ENCODE measurements at regions not wholly inside any gene's neighbourhood (a gene's known extent, or its start where the extent isn't known, plus 50 kb on each side); places are given as distances from the start of the nearest gene placed in this dataset.

- no peaks in the 10 kb centered on the region for H3K36me3 ChIP-seq (ENCODE audit: insufficient read depth, low read length)
- no peak overlapping the region for H3K27ac ChIP-seq (ENCODE audit: low read length)
- H3K27me3 ChIP-seq (ENCODE audit: insufficient read depth, low read length, poor library complexity), result no peaks in the 10 kb centered on the region
- ATAC-seq (ENCODE audit: insufficient read depth, low read depth) (no peak), DNase-seq (no peak)
- no peaks in the 10 kb centered on the region for H3K79me2 ChIP-seq (ENCODE audit: insufficient read depth, low read length)
- no peaks in the 10 kb centered on the region for H4K20me1 ChIP-seq (ENCODE audit: insufficient read depth, low read length)
- H3K4me1 ChIP-seq (ENCODE audit: insufficient read depth, low read length), result no peaks in the 10 kb centered on the region
- no peak overlapping the region for H2AFZ ChIP-seq (ENCODE audit: low read depth, low read length)
- H3K9me3 ChIP-seq (ENCODE audit: insufficient read depth, low read length, severe bottlenecking), result no peaks in the 10 kb centered on the region
- TF ChIP-seq, protein P1, sequence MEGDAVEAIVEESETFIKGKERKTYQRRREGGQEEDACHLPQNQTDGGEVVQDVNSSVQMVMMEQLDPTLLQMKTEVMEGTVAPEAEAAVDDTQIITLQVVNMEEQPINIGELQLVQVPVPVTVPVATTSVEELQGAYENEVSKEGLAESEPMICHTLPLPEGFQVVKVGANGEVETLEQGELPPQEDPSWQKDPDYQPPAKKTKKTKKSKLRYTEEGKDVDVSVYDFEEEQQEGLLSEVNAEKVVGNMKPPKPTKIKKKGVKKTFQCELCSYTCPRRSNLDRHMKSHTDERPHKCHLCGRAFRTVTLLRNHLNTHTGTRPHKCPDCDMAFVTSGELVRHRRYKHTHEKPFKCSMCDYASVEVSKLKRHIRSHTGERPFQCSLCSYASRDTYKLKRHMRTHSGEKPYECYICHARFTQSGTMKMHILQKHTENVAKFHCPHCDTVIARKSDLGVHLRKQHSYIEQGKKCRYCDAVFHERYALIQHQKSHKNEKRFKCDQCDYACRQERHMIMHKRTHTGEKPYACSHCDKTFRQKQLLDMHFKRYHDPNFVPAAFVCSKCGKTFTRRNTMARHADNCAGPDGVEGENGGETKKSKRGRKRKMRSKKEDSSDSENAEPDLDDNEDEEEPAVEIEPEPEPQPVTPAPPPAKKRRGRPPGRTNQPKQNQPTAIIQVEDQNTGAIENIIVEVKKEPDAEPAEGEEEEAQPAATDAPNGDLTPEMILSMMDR (IDR thresholded peaks at IDR 0.05; ENCODE audit: borderline replicate concordance, extremely low read depth, low read length, poor library complexity, severe bottlenecking), result no peak
- TF ChIP-seq EZH2 (IDR thresholded peaks at IDR 0.05; ENCODE audit: borderline replicate concordance, low read depth, low read length, severe bottlenecking), result no peak
- H3K9ac ChIP-seq (ENCODE audit: low read depth, low read length), result no peak overlapping the region
- no peak overlapping the region for H3K4me3 ChIP-seq (ENCODE audit: low read depth in 1 of 2, low read length in 2 of 2)
- no peak overlapping the region for H3K4me2 ChIP-seq (ENCODE audit: insufficient read depth, low read length)
Observed at GRCh38 chr18:55884498-55884897, 296.5 kb upstream of the TCF4 start.

- DNase-seq (no peak), ATAC-seq (ENCODE audit: insufficient read depth, low read depth) (no peak)
- TF ChIP-seq, protein P1 (IDR thresholded peaks at IDR 0.05; ENCODE audit: borderline replicate concordance, extremely low read depth, low read length, poor library complexity, severe bottlenecking), result no peak
- TF ChIP-seq EZH2 (IDR thresholded peaks at IDR 0.05; ENCODE audit: borderline replicate concordance, low read depth, low read length, severe bottlenecking), result no peak
- Histone ChIP-seq H3K9ac (ENCODE audit: low read depth, low read length) (no peak overlapping the region), H3K27me3 (ENCODE audit: insufficient read depth, low read length, poor library complexity) (no peaks in the 10 kb centered on the region), H3K27ac (ENCODE audit: low read length) (no peak overlapping the region), H3K9me3 (ENCODE audit: insufficient read depth, low read length, severe bottlenecking) (no peaks in the 10 kb centered on the region), H3K4me3 (ENCODE audit: low read depth in 1 of 2, low read length in 2 of 2) (no peak overlapping the region), H3K36me3 (ENCODE audit: insufficient read depth, low read length) (no peaks in the 10 kb centered on the region), H2AFZ (ENCODE audit: low read depth, low read length) (no peak overlapping the region), H3K4me1 (ENCODE audit: insufficient read depth, low read length) (no peaks in the 10 kb centered on the region), H3K4me2 (ENCODE audit: insufficient read depth, low read length) (no peak overlapping the region), H4K20me1 (ENCODE audit: insufficient read depth, low read length) (no peaks in the 10 kb centered on the region), H3K79me2 (ENCODE audit: insufficient read depth, low read length) (no peaks in the 10 kb centered on the region)
Observed at GRCh38 chr18:55880617-55881016, 292.6 kb upstream of the TCF4 start.

GRCh38 chr18:55879331-55879730 lies 291.3 kb upstream of the TCF4 start:
- no peak for TF ChIP-seq EZH2 (IDR thresholded peaks at IDR 0.05; ENCODE audit: borderline replicate concordance, low read depth, low read length, severe bottlenecking)
- TF ChIP-seq, protein P1 (IDR thresholded peaks at IDR 0.05; ENCODE audit: borderline replicate concordance, extremely low read depth, low read length, poor library complexity, severe bottlenecking), result no peak
- Histone ChIP-seq H3K79me2 (ENCODE audit: insufficient read depth, low read length) (no peaks in the 10 kb centered on the region), H2AFZ (ENCODE audit: low read depth, low read length) (no peak overlapping the region), H3K27ac (ENCODE audit: low read length) (no peak overlapping the region), H4K20me1 (ENCODE audit: insufficient read depth, low read length) (no peaks in the 10 kb centered on the region), H3K27me3 (ENCODE audit: insufficient read depth, low read length, poor library complexity) (no peaks in the 10 kb centered on the region), H3K9me3 (ENCODE audit: insufficient read depth, low read length, severe bottlenecking) (no peaks in the 10 kb centered on the region), H3K9ac (ENCODE audit: low read depth, low read length) (no peak overlapping the region), H3K4me3 (ENCODE audit: low read depth in 1 of 2, low read length in 2 of 2) (no peak overlapping the region), H3K4me2 (ENCODE audit: insufficient read depth, low read length) (no peak overlapping the region), H3K36me3 (ENCODE audit: insufficient read depth, low read length) (no peaks in the 10 kb centered on the region), H3K4me1 (ENCODE audit: insufficient read depth, low read length) (no peaks in the 10 kb centered on the region)
- no peak for ATAC-seq (ENCODE audit: insufficient read depth, low read depth)
- DNase-seq, result no peak

GRCh38 chr18:55878224-55878623 lies 290.2 kb upstream of the TCF4 start:
- Histone ChIP-seq H3K9ac (ENCODE audit: low read depth, low read length) (no peak overlapping the region), H4K20me1 (ENCODE audit: insufficient read depth, low read length) (no peaks in the 10 kb centered on the region), H3K79me2 (ENCODE audit: insufficient read depth, low read length) (no peaks in the 10 kb centered on the region), H3K27me3 (ENCODE audit: insufficient read depth, low read length, poor library complexity) (no peaks in the 10 kb centered on the region), H3K9me3 (ENCODE audit: insufficient read depth, low read length, severe bottlenecking) (no peaks in the 10 kb centered on the region), H3K36me3 (ENCODE audit: insufficient read depth, low read length) (no peaks in the 10 kb centered on the region), H3K4me2 (ENCODE audit: insufficient read depth, low read length) (no peak overlapping the region), H3K27ac (ENCODE audit: low read length) (no peak overlapping the region), H3K4me3 (ENCODE audit: low read depth in 1 of 2, low read length in 2 of 2) (no peak overlapping the region), H3K4me1 (ENCODE audit: insufficient read depth, low read length) (no peaks in the 10 kb centered on the region), H2AFZ (ENCODE audit: low read depth, low read length) (no peak overlapping the region)
- DNase-seq, result no peak
- ATAC-seq (ENCODE audit: insufficient read depth, low read depth), result no peak
- TF ChIP-seq, protein P1 (IDR thresholded peaks at IDR 0.05; ENCODE audit: borderline replicate concordance, extremely low read depth, low read length, poor library complexity, severe bottlenecking), result no peak
- no peak for TF ChIP-seq EZH2 (IDR thresholded peaks at IDR 0.05; ENCODE audit: borderline replicate concordance, low read depth, low read length, severe bottlenecking)
